ENCODE measurements at regions not wholly inside any gene's neighbourhood (a gene's known extent, or its start where the extent isn't known, plus 50 kb on each side); places are given as distances from the start of the nearest gene placed in this dataset.

GRCh38 chr20:51188941-51189340 lies 166.0 kb upstream of the KCNG1 start:
- no peaks in the 10 kb centered on the region for H3K9me3 ChIP-seq (ENCODE audit: control insufficient read depth in 1 of 2, insufficient read depth in 1 of 2, low read length in 2 of 2)
- no peaks in the 10 kb centered on the region for H3K4me1 ChIP-seq (ENCODE audit: insufficient read depth, low read length)
- no peak for DNase-seq
- ATAC-seq (ENCODE audit: poor library complexity), result no peak
- Mint-ChIP-seq H3K36me3 (ENCODE audit: low read depth) (no peaks in the 10 kb centered on the region), H3K4me1 (ENCODE audit: low read depth) (no peaks in the 10 kb centered on the region), H3K9me3 (no peaks in the 10 kb centered on the region), H3K27me3 (peaks cover 52% of the 10 kb centered on the region), H3K4me3 (no peak overlapping the region), H3K27ac (no peak overlapping the region)
- H3K27me3 ChIP-seq (ENCODE audit: control insufficient read depth in 1 of 2, insufficient read depth in 2 of 2, low read length in 2 of 2), result no peaks in the 10 kb centered on the region
- ChIA-PET CTCF (no interaction called here), POLR2A (no interaction called here)
- no peak overlapping the region for H3K4me3 ChIP-seq (ENCODE audit: low read length)
- no peaks in the 10 kb centered on the region for H3K36me3 ChIP-seq (ENCODE audit: insufficient read depth, low read length)
- no peak overlapping the region for H3K27ac ChIP-seq (ENCODE audit: low read depth in 1 of 2, low read length in 2 of 2)
- intact Hi-C loops (cut with DNase I, micrococcal nuclease), result no loop called here
- no peak for TF ChIP-seq CTCF (IDR thresholded peaks at IDR 0.05)

GRCh38 chr20:51187261-51187660 lies 164.4 kb upstream of the KCNG1 start:
- no peaks in the 10 kb centered on the region for H3K36me3 ChIP-seq (ENCODE audit: insufficient read depth, low read length)
- H3K27me3 Mint-ChIP-seq, result peaks cover 63% of the 10 kb centered on the region
- H3K27ac ChIP-seq (ENCODE audit: low read depth in 1 of 2, low read length in 2 of 2), result no peak overlapping the region
- H3K27me3 ChIP-seq (ENCODE audit: control insufficient read depth in 1 of 2, insufficient read depth in 2 of 2, low read length in 2 of 2), result no peaks in the 10 kb centered on the region
- no peaks in the 10 kb centered on the region for H3K9me3 Mint-ChIP-seq
- no peaks in the 10 kb centered on the region for H3K4me1 Mint-ChIP-seq (ENCODE audit: low read depth)
- intact Hi-C loops (cut with DNase I, micrococcal nuclease), result no loop called here
- ChIA-PET CTCF (no interaction called here), POLR2A (no interaction called here)
- no peak overlapping the region for H3K27ac Mint-ChIP-seq
- H3K4me3 ChIP-seq (ENCODE audit: low read length), result no peak overlapping the region
- H3K9me3 ChIP-seq (ENCODE audit: control insufficient read depth in 1 of 2, insufficient read depth in 1 of 2, low read length in 2 of 2), result no peaks in the 10 kb centered on the region
- TF ChIP-seq CTCF (IDR thresholded peaks at IDR 0.05), result no peak
- H3K4me3 Mint-ChIP-seq, result no peak overlapping the region
- DNase-seq, result no peak
- ATAC-seq (ENCODE audit: poor library complexity), result no peak
- no peaks in the 10 kb centered on the region for H3K36me3 Mint-ChIP-seq (ENCODE audit: low read depth)
- no peaks in the 10 kb centered on the region for H3K4me1 ChIP-seq (ENCODE audit: insufficient read depth, low read length)

- Histone ChIP-seq H3K9me3 (ENCODE audit: control insufficient read depth in 1 of 2, insufficient read depth in 1 of 2, low read length in 2 of 2) (no peaks in the 10 kb centered on the region), H3K4me3 (ENCODE audit: low read length) (no peak overlapping the region), H3K4me1 (ENCODE audit: insufficient read depth, low read length) (no peaks in the 10 kb centered on the region), H3K36me3 (ENCODE audit: insufficient read depth, low read length) (no peaks in the 10 kb centered on the region), H3K27ac (ENCODE audit: low read depth in 1 of 2, low read length in 2 of 2) (no peak overlapping the region), H3K27me3 (ENCODE audit: control insufficient read depth in 1 of 2, insufficient read depth in 2 of 2, low read length in 2 of 2) (no peaks in the 10 kb centered on the region)
- CTCF ChIA-PET, result no interaction called here
- Mint-ChIP-seq H3K9me3 (no peaks in the 10 kb centered on the region), H3K27ac (no peak overlapping the region), H3K4me1 (ENCODE audit: low read depth) (no peaks in the 10 kb centered on the region), H3K27me3 (peaks cover 73% of the 10 kb centered on the region), H3K4me3 (no peak overlapping the region), H3K36me3 (ENCODE audit: low read depth) (no peaks in the 10 kb centered on the region)
- intact Hi-C loops (cut with DNase I, micrococcal nuclease), result no loop called here
- no peak for DNase-seq
- TF ChIP-seq CTCF (IDR thresholded peaks at IDR 0.05), result no peak
- POLR2A ChIA-PET, result no interaction called here
- ATAC-seq (ENCODE audit: poor library complexity), result no peak
These were observed 163.0 kb upstream of the KCNG1 start for GRCh38 chr20:51185861-51186260.
